Common myeloid progenitor, CD34-positive (primary cell): ENCODE measurements at regions not wholly inside any gene's neighbourhood (a gene's known extent, or its start where the extent isn't known, plus 50 kb on each side); places are given as distances from the start of the nearest gene placed in this dataset.

Source experiments
- CTCF ChIA-PET: fragments of 350-600 bp; sonication (Branson Sonifier 250); formaldehyde crosslinking; loops from one replicate; lab custom pipeline; 2021; ENCODE audit warnings: antibody characterized with exemption; lab: Charles Lee
- POLR2A ChIA-PET: fragments of 350-600 bp; sonication (Branson Sonifier 250); formaldehyde crosslinking; loops from one replicate; lab custom pipeline; 2021; ENCODE audit warnings: antibody characterized with exemption; lab: Charles Lee
- DNase-seq, 3 donors: peaks; one replicate each; pipeline versions ENCODE4 v3.0.0 to v3.0.0-alpha.2; 2013
- H3K27ac ChIP-seq, 2 experiments: 1 replicate in 1 of 2; 2 replicates in 1 of 2; pipeline ENCODE4 v1.7.0; 2013; ENCODE audit warnings: inconsistent platforms in 2 of 2, low read length in 2 of 2, mild to moderate bottlenecking in 2 of 2, low read depth in 1 of 2, moderate library complexity in 1 of 2; ENCODE audit not compliant: severe bottlenecking in 2 of 2, insufficient read depth in 1 of 2, poor library complexity in 1 of 2
- H3K27me3 ChIP-seq, 5 experiments: replicated peaks in 2 of 5; 1 replicate in 3 of 5; 2 replicates in 2 of 5; pipeline versions ENCODE4 v1.6.1 to v1.7.0; 2013; ENCODE audit warnings: low read length in 4 of 5, mild to moderate bottlenecking in 2 of 5, moderate library complexity in 2 of 5, inconsistent platforms in 1 of 5; ENCODE audit not compliant: insufficient read depth in 5 of 5, control insufficient read depth in 4 of 5
- H3K36me3 ChIP-seq, 4 experiments: 1 replicate in 2 of 4; 2 replicates in 2 of 4; pipeline versions ENCODE4 v1.6.1 to v1.7.0; 2013; ENCODE audit warnings: low read length in 3 of 4, control low read depth in 1 of 4, mild to moderate bottlenecking in 1 of 4; ENCODE audit not compliant: control insufficient read depth in 4 of 4, insufficient read depth in 4 of 4
- H3K4me1 ChIP-seq, 4 experiments: 1 replicate in 3 of 4; 2 replicates in 1 of 4; pipeline versions ENCODE4 v1.6.1 to v1.7.1; 2013; ENCODE audit warnings: low read length in 3 of 4, mild to moderate bottlenecking in 3 of 4, control low read depth in 1 of 4, inconsistent platforms in 1 of 4, moderate library complexity in 1 of 4; ENCODE audit not compliant: control insufficient read depth in 4 of 4, insufficient read depth in 4 of 4; ENCODE audit errors: control extremely low read depth in 1 of 4
- H3K4me3 ChIP-seq, 7 experiments: 1 replicate in 4 of 7; 2 replicates in 3 of 7; pipeline versions ENCODE4 v1.5.1 to v1.7.0; 2013; ENCODE audit warnings: mild to moderate bottlenecking in 7 of 7, low read length in 6 of 7, moderate library complexity in 6 of 7, inconsistent platforms in 2 of 7, low read depth in 2 of 7, control low read depth in 1 of 7; ENCODE audit not compliant: insufficient read depth in 4 of 7, control insufficient read depth in 1 of 7; ENCODE audit errors: extremely low read depth in 1 of 7
- H3K9me3 ChIP-seq, 5 experiments: 1 replicate in 4 of 5; 2 replicates in 1 of 5; pipeline versions ENCODE4 v1.6.1 to v1.7.1; 2013; ENCODE audit warnings: low read length in 4 of 5, mild to moderate bottlenecking in 2 of 5, inconsistent platforms in 1 of 5, low read depth in 1 of 5, moderate library complexity in 1 of 5; ENCODE audit not compliant: control insufficient read depth in 4 of 5, insufficient read depth in 2 of 5; ENCODE audit errors: control extremely low read depth in 1 of 5
- WGBS: methylation state at CpG from one replicate; pipeline ENCODE4 v1.1.5; 2013; ENCODE audit not compliant: insufficient coverage; 5-methylcytosine and 5-hydroxymethylcytosine counted together

DNA sequence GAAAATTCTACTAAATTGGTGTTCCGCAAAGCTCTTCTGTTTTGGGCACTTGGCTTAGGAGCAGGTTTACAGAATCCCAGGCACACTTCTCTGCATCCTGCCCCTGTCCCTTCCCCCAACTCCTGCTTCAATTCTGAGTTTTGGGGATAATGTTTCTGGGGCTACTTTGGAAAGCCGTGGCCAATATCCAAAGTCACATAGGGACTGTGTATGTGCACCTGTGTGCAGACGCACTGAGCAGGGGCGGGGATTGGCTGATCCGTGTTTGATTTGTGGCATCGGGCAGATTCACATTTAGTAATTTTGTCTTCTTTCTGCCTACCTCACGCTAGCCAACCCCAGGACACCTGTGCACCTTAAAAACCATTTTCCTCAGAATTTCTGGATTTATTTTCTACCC, 491.9 kb downstream of the SIPA1L2 start:
- Histone ChIP-seq H3K36me3 (no peaks in the 10 kb centered on the region), H3K27ac (no peak overlapping the region), H3K9me3 (peaks cover 0 to 11% (median 6%) of the 10 kb centered on the region in 5 experiments), H3K4me1 (no peaks in the 10 kb centered on the region), H3K27me3 (no peaks in the 10 kb centered on the region), H3K4me3 (no peak overlapping the region)
- ChIA-PET CTCF (no interaction called here), POLR2A (no interaction called here)
- no peak for DNase-seq
- 96% methylated on average over 7 of the region's 7 CpGs for WGBS

- POLR2A ChIA-PET: no interaction called here
- H3K9me3 ChIP-seq: peaks cover 0 to 11% (median 6%) of the 10 kb centered on the region in 5 experiments
- H3K36me3 ChIP-seq: no peaks in the 10 kb centered on the region
- WGBS: 100% methylated on average over 2 of the region's 3 CpGs
- H3K27ac ChIP-seq: no peak overlapping the region
- H3K4me3 ChIP-seq: no peak overlapping the region
- no peaks in the 10 kb centered on the region for H3K27me3 ChIP-seq
- CTCF ChIA-PET: no interaction called here
- H3K4me1 ChIP-seq: no peaks in the 10 kb centered on the region
- DNase-seq: no peak
Measured at GRCh38 chr1:232137066-232137465, 492.9 kb downstream of the SIPA1L2 start.

GRCh38 chr1:232136136-232136535, 493.8 kb downstream of the SIPA1L2 start:
- WGBS: 73% methylated on average over 4 of the region's 4 CpGs
- no peaks in the 10 kb centered on the region for H3K27me3 ChIP-seq
- no peak overlapping the region for H3K27ac ChIP-seq
- ChIA-PET CTCF (no interaction called here), POLR2A (no interaction called here)
- no peak for DNase-seq
- no peaks in the 10 kb centered on the region for H3K4me1 ChIP-seq
- H3K36me3 ChIP-seq: no peaks in the 10 kb centered on the region
- peaks cover 0 to 16% (median 6%) of the 10 kb centered on the region in 5 experiments for H3K9me3 ChIP-seq
- no peak overlapping the region for H3K4me3 ChIP-seq

- DNase-seq: no peak
- CTCF ChIA-PET: no interaction called here
- peaks cover 0 to 2% (median 0%) of the 10 kb centered on the region in 5 experiments for H3K27me3 ChIP-seq
- no peaks in the 10 kb centered on the region for H3K4me1 ChIP-seq
- H3K27ac ChIP-seq: no peak overlapping the region
- POLR2A ChIA-PET: no interaction called here
- H3K9me3 ChIP-seq: peaks cover 0 to 13% (median 6%) of the 10 kb centered on the region in 5 experiments
- 80% methylated on average over 1 of the region's 2 CpGs for WGBS
- H3K4me3 ChIP-seq: no peak overlapping the region
- H3K36me3 ChIP-seq: no peaks in the 10 kb centered on the region
Measured at GRCh38 chr1:232134365-232134764, 495.6 kb downstream of the SIPA1L2 start.

DNA sequence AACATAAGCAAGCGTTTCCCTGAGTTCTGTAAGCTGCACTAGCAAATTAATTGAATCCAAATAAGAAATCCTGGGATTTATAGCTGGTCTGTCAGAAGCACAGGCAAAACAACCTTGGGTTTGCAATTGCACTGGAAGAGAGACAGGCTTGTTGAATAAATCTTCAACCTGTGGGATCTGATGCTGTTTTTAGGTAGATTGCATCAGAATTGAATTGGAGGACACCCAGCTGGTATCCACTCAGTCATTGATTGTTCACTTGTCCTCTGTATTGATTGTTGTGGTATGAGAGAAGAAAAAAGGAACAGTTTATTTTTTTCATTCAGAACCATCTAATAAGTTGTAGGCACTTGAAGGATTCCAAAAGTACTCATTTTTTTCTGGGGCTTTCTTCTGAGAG, 497.4 kb downstream of the SIPA1L2 start:
- CTCF ChIA-PET: no interaction called here
- Histone ChIP-seq H3K27me3 (peaks cover 0 to 2% (median 0%) of the 10 kb centered on the region in 5 experiments), H3K4me3 (no peak overlapping the region), H3K4me1 (no peaks in the 10 kb centered on the region), H3K27ac (no peak overlapping the region), H3K9me3 (peaks cover 0 to 13% (median 5%) of the 10 kb centered on the region in 5 experiments), H3K36me3 (no peaks in the 10 kb centered on the region)
- WGBS: 100% methylated on average over 1 of the region's 1 CpG
- POLR2A ChIA-PET: no interaction called here
- no peak for DNase-seq

- no peak for DNase-seq
- no peaks in the 10 kb centered on the region for H3K4me1 ChIP-seq
- H3K9me3 ChIP-seq: peaks cover 0 to 13% (median 5%) of the 10 kb centered on the region in 5 experiments
- CTCF ChIA-PET: no interaction called here
- POLR2A ChIA-PET: no interaction called here
- no peak overlapping the region for H3K27ac ChIP-seq
- H3K36me3 ChIP-seq: no peaks in the 10 kb centered on the region
- no CpG with 5 or more reads among the region's 1 CpG for WGBS
- H3K4me3 ChIP-seq: no peak overlapping the region
- peaks cover 0 to 2% (median 2%) of the 10 kb centered on the region in 5 experiments for H3K27me3 ChIP-seq
Measured at GRCh38 chr1:232131715-232132391, 498.1 kb downstream of the SIPA1L2 start.

GRCh38 chr1:232130815-232131480, 499.0 kb downstream of the SIPA1L2 start:
- H3K36me3 ChIP-seq: no peaks in the 10 kb centered on the region
- H3K4me1 ChIP-seq: no peaks in the 10 kb centered on the region
- no peak overlapping the region for H3K4me3 ChIP-seq
- H3K27me3 ChIP-seq: peaks cover 0 to 3% (median 2%) of the 10 kb centered on the region in 5 experiments
- peaks cover 0 to 13% (median 5%) of the 10 kb centered on the region in 5 experiments for H3K9me3 ChIP-seq
- ChIA-PET CTCF (no interaction called here), POLR2A (no interaction called here)
- no peak overlapping the region for H3K27ac ChIP-seq
- DNase-seq: no peak
- WGBS: 67% methylated on average over 3 of the region's 4 CpGs
